ENCODE measurements at regions not wholly inside any gene's neighbourhood (a gene's known extent, or its start where the extent isn't known, plus 50 kb on each side); places are given as distances from the start of the nearest gene placed in this dataset.
A peak's percentile ranks its signal among the peaks of the same experiment; 100 is the strongest.
"Not testable (repeated sequence)": the region's sequence is repeated elsewhere in the genome, so short reads cannot be mapped to it uniquely, and the experiment has no call there.

DNA sequence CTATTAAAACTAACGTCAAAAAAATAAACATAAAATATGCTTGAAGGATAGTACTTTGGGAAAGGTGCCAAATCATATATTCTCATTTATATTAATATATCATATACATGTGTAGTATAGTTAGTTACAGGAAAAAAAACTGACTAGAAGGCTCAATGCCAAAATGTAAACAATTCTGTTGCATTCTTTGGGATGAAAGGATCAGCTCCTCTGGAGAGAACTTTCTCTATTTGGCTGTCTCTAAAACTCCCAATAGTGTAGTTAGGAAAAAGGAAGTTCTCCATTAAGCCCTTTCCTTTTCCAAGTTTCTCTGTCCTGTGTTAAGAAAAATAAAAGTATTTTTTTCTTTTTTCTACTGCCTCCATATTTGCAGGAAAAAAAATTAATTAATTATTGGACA is 86.5 kb upstream of the BTN3A2 start:
- Mint-ChIP-seq H3K4me3 (ENCODE audit: unreplicated experiment) (no peak overlapping the region), H3K27me3 (ENCODE audit: unreplicated experiment) (no peaks in the 10 kb centered on the region), H3K27ac (ENCODE audit: unreplicated experiment) (no peak overlapping the region), H3K36me3 (ENCODE audit: unreplicated experiment) (no peaks in the 10 kb centered on the region), H3K9me3 (ENCODE audit: unreplicated experiment) (no peaks in the 10 kb centered on the region), H3K4me1 (ENCODE audit: low read depth, unreplicated experiment) (no peaks in the 10 kb centered on the region)
- TF ChIP-seq, protein P1, sequence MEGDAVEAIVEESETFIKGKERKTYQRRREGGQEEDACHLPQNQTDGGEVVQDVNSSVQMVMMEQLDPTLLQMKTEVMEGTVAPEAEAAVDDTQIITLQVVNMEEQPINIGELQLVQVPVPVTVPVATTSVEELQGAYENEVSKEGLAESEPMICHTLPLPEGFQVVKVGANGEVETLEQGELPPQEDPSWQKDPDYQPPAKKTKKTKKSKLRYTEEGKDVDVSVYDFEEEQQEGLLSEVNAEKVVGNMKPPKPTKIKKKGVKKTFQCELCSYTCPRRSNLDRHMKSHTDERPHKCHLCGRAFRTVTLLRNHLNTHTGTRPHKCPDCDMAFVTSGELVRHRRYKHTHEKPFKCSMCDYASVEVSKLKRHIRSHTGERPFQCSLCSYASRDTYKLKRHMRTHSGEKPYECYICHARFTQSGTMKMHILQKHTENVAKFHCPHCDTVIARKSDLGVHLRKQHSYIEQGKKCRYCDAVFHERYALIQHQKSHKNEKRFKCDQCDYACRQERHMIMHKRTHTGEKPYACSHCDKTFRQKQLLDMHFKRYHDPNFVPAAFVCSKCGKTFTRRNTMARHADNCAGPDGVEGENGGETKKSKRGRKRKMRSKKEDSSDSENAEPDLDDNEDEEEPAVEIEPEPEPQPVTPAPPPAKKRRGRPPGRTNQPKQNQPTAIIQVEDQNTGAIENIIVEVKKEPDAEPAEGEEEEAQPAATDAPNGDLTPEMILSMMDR (IDR thresholded peaks at IDR 0.05; ENCODE audit: partially characterized antibody, unreplicated experiment), result no peak
- DNase-seq, result no peak

DNA sequence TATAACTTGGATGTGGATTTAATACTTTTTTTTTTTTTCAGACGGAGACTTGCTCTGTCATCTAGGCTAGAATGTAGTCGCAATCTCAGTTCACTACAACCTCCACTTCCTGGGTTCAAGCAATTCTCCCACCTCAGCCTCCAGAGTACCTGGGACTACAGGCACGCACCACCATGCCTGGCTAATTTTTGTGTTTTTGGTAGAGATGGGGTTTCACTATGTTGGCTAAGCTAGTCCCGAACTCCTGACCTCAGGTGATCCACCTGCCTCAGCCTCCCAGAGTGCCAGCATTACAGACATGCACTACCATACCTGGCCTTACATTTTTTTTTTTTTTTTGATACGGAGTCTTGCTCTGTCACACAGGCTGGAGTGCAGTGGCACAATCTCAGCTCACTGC is 85.6 kb upstream of the BTN3A2 start:
- not testable (repeated sequence) for H3K36me3 Mint-ChIP-seq (ENCODE audit: unreplicated experiment); H3K9me3 Mint-ChIP-seq (ENCODE audit: unreplicated experiment); H3K4me3 Mint-ChIP-seq (ENCODE audit: unreplicated experiment); DNase-seq; H3K27ac Mint-ChIP-seq (ENCODE audit: unreplicated experiment); H3K27me3 Mint-ChIP-seq (ENCODE audit: unreplicated experiment); H3K4me1 Mint-ChIP-seq (ENCODE audit: low read depth, unreplicated experiment)

DNA sequence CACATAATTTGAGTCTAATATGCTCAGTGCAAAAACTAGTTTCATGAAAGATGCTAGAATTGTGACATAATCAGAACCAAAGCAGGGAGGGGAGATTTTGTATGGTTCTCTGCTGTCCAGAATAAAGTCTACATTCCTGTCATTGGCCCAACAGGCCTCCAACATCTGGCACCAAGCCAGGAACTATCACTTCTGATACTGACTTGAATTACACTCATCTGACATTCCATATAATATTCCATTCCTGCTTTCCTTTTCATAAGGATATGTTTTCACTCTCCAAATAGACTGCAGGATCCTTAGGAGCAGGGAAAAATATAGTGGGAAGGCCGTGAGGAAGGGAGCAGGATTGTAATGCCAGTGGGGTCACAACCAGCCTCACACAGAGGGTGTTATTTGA is 84.6 kb upstream of the BTN3A2 start:
- no peak overlapping the region for H3K27ac Mint-ChIP-seq (ENCODE audit: unreplicated experiment)
- H3K9me3 Mint-ChIP-seq (ENCODE audit: unreplicated experiment), result peaks cover 8% of the 10 kb centered on the region
- no peak for DNase-seq
- TF ChIP-seq, protein P1 (IDR thresholded peaks at IDR 0.05; ENCODE audit: partially characterized antibody, unreplicated experiment), result no peak
- no peaks in the 10 kb centered on the region for H3K36me3 Mint-ChIP-seq (ENCODE audit: unreplicated experiment)
- H3K27me3 Mint-ChIP-seq (ENCODE audit: unreplicated experiment), result peaks cover 8% of the 10 kb centered on the region
- no peaks in the 10 kb centered on the region for H3K4me1 Mint-ChIP-seq (ENCODE audit: low read depth, unreplicated experiment)
- no peak overlapping the region for H3K4me3 Mint-ChIP-seq (ENCODE audit: unreplicated experiment)

DNA sequence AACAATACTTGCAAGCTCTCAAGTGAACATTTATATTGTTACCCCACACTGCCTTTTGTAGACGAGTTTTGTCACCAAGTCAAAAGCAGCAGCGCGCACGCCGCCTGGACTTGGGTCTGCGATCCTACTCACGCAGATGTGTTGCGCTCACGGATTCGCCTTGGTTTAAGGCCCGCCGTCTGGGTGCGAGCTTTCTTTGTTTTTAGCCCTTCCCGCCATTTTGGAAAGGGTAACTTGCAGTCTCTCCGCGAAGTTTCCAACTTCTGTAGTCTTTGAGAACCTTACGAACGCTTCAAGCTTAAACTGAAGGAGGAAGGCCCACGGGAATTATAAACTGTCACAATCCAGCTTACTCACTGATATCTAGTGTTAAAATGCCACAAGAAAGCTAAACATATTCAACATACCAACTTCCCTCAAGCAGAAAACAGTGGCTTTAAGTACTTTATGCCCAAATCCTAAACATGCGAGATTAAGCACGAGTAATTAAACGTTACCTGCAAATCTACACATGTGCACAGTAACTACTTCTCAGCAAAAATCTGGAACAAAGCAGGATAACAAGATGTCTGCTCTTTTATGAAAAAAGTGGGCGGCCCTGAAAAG is 80.4 kb upstream of the BTN3A2 start:
- peak; percentile 41 for DNase-seq
- H3K27ac Mint-ChIP-seq (ENCODE audit: unreplicated experiment), result peak overlapping the region; percentile 91
- H3K27me3 Mint-ChIP-seq (ENCODE audit: unreplicated experiment), result peaks cover 19% of the 10 kb centered on the region
- peaks cover 19% of the 10 kb centered on the region for H3K9me3 Mint-ChIP-seq (ENCODE audit: unreplicated experiment)
- peaks cover 6% of the 10 kb centered on the region for H3K36me3 Mint-ChIP-seq (ENCODE audit: unreplicated experiment)
- H3K4me3 Mint-ChIP-seq (ENCODE audit: unreplicated experiment), result peak overlapping the region; percentile 93
- TF ChIP-seq, protein P1 (IDR thresholded peaks at IDR 0.05; ENCODE audit: partially characterized antibody, unreplicated experiment), result no peak
- peaks cover 4% of the 10 kb centered on the region for H3K4me1 Mint-ChIP-seq (ENCODE audit: low read depth, unreplicated experiment)

DNA sequence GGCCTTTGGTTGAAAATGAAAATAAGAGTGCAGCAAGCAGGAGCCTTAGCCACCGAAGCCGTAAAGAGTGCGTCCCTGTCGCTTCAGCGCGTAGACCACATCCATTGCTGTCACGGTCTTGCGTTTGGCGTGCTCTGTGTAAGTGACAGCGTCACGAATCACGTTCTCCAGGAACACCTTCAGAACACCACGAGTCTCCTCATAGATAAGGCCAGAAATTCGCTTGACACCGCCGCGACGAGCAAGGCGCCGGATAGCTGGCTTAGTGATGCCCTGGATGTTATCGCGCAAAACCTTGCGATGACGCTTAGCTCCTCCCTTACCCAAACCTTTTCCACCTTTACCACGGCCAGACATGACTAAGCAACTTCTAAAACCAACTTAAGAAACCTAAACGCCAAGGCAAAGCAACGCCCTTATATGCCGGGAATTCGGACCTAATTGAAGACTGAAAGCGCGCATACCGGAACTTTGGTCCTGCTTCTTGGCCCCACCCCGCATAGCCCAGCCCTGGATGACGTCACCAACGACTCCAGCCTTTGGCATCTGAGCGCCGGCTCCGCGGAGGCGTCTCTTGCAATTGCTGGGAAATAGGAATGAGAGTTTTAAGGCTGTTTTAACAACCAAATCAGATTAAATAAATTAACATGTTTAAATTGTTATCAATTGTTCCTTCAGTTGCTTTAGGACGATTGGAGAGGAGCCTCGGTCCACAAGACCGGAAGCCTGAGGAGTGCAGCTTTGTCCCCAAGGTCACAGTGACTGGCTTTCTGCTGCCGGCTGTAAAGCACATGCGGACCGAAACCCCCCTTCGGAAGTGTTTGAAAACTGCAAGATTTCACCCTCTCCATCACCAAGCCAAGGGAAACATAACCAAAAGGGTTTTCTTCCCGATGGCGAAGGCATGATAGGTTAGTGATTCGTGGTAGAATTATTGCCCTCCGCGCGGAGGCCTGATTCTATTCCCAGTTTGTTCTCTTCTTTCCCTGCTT is 79.6 kb upstream of the BTN3A2 start:
- peaks cover 4% of the 10 kb centered on the region for H3K4me1 Mint-ChIP-seq (ENCODE audit: low read depth, unreplicated experiment)
- H3K27ac Mint-ChIP-seq (ENCODE audit: unreplicated experiment), result peak overlapping the region; percentile 91
- TF ChIP-seq, protein P1 (IDR thresholded peaks at IDR 0.05; ENCODE audit: partially characterized antibody, unreplicated experiment), result no peak
- H3K27me3 Mint-ChIP-seq (ENCODE audit: unreplicated experiment), result peaks cover 19% of the 10 kb centered on the region
- DNase-seq, result peak; percentile 90
- peak overlapping the region; percentile 93 for H3K4me3 Mint-ChIP-seq (ENCODE audit: unreplicated experiment)
- peaks cover 19% of the 10 kb centered on the region for H3K9me3 Mint-ChIP-seq (ENCODE audit: unreplicated experiment)
- H3K36me3 Mint-ChIP-seq (ENCODE audit: unreplicated experiment), result peaks cover 6% of the 10 kb centered on the region
